C4-2B (cell line): ENCODE measurements at regions not wholly inside any gene's neighbourhood (a gene's known extent, or its start where the extent isn't known, plus 50 kb on each side); places are given as distances from the start of the nearest gene placed in this dataset.

Experiments used
- CTCF ChIP-seq: fragments of 450-650 bp; conservative IDR thresholded peaks from 2 replicates; pipeline ENCODE4 v1.5.1; 2017; ENCODE audit warnings: mild to moderate bottlenecking
- ZFX ChIP-seq: fragments of 450-650 bp; IDR thresholded peaks from 2 replicates; pipeline ENCODE4 v1.6.1; 2017

DNA sequence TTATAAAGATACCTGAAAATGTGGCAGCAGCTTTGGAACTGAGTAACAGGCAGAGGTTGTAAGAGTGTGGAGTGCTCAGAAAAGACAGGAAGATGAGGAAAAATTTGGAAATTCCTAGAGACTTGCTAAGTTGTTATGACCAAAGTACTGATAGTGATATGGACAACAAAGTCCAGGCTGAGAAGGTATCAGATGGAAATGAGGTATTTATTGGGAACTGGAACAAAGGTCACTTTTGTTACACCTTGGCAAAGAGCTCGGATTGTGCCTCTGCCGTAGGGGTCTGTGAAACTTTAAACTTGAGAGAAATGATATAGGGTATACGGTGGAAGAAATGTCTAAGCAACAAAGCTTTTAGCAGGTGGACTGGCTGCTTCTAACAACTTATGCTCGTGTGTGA is 419.9 kb downstream of the PCDH17 start:
- no peak for TF ChIP-seq CTCF
- TF ChIP-seq ZFX = no peak
